GM10248 (cell line): ENCODE measurements at regions not wholly inside any gene's neighbourhood (a gene's known extent, or its start where the extent isn't known, plus 50 kb on each side); places are given as distances from the start of the nearest gene placed in this dataset.

ENCODE experiments used
- CTCF ChIA-PET: fragments of 300-600 bp; sonication (Branson Sonifier 250); formaldehyde crosslinking; extraction: SDS; loops from one replicate; lab custom pipeline; 2021; ENCODE audit warnings: antibody characterized with exemption; lab: Yijun Ruan, JAX
- POLR2A ChIA-PET: fragments of 350-650 bp; sonication (Branson Sonifier 250); formaldehyde crosslinking; extraction: SDS; loops from one replicate; lab custom pipeline; 2020; ENCODE audit warnings: antibody characterized with exemption; lab: Yijun Ruan, JAX
- DNase-seq: peaks from one replicate; pipeline ENCODE4 v3.0.0; 2012; ENCODE audit errors: extremely low spot score
- CTCF ChIP-seq: IDR thresholded peaks from 2 replicates; pipeline ENCODE4 v1.5.1; 2012; ENCODE audit warnings: mild to moderate bottlenecking, low read depth; ENCODE audit errors: extremely low read depth, missing control alignments, control extremely low read depth

GRCh38 chr20:11521476-11522365 is 396.0 kb upstream of the BTBD3 start:
- no peak for TF ChIP-seq CTCF
- ChIA-PET CTCF (no interaction called here), POLR2A (no interaction called here)

DNA sequence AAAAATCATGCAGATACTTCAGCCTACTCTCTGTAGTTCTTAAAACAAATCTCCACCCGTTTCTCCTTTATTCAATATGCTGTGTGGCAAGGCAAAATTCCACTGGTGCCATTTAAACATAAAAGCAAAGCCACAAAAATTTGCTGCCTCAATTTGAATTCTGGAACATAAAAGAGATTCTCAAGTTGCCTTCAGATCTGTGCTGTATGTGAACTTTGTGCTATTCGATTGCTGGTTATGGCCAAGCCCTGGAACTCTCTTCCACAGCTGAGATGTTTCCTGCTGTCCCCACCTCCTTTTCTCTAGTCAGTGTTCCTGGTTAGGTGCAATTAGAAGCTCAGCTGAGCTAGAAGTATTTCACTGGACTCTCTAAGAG is 395.3 kb upstream of the BTBD3 start:
- POLR2A ChIA-PET: no interaction called here
- CTCF ChIA-PET: no interaction called here
- TF ChIP-seq CTCF: no peak
- no peak for DNase-seq

More at GRCh38 chr20:11521476-11522365, 396.0 kb upstream of the BTBD3 start:
- no peak for DNase-seq

GRCh38 chr20:11529047-11529446 is 388.6 kb upstream of the BTBD3 start:
- CTCF ChIA-PET: no interaction called here
- no peak for TF ChIP-seq CTCF
- no peak for DNase-seq
- POLR2A ChIA-PET: no interaction called here

- CTCF ChIA-PET: no interaction called here
- no peak for DNase-seq
Measured at GRCh38 chr20:11537032-11537431, 380.7 kb upstream of the BTBD3 start.

GRCh38 chr20:11539450-11539849 is 378.2 kb upstream of the BTBD3 start:
- ChIA-PET POLR2A (no interaction called here), CTCF (interaction anchor here (1.5 kb wide), 1 partner anchor 42 kb away, joined by 3 read pairs; no protein-coding TSS in a partner anchor)
- DNase-seq: no peak
- TF ChIP-seq CTCF: no peak

More at GRCh38 chr20:11537032-11537431, 380.7 kb upstream of the BTBD3 start:
- no peak for TF ChIP-seq CTCF
- POLR2A ChIA-PET: no interaction called here

GRCh38 chr20:11540558-11540957 is 377.1 kb upstream of the BTBD3 start:
- no peak for DNase-seq
- TF ChIP-seq CTCF: no peak
- CTCF ChIA-PET: interaction anchor here (1.2 kb wide), 1 partner anchor 335 kb away, joined by 3 read pairs; no protein-coding TSS in a partner anchor
- POLR2A ChIA-PET: no interaction called here
